OCI-LY3 (cell line): ENCODE measurements at regions not wholly inside any gene's neighbourhood (a gene's known extent, or its start where the extent isn't known, plus 50 kb on each side); places are given as distances from the start of the nearest gene placed in this dataset.

Source experiments
- EZH2phosphoT487 ChIP-seq: fragments of 200-600 bp; shearing (Covaris generic); IDR thresholded peaks from 2 replicates; pipeline ENCODE4 v1.6.1; 2018; ENCODE audit warnings: antibody characterized with exemption, mixed run types, low read depth
- TF ChIP-seq, protein P1 (sequence below): fragments of 200-600, 300-600 bp; sonication (generic); IDR thresholded peaks from 2 replicates; pipeline ENCODE4 v1.5.1; 2014; ENCODE audit warnings: antibody characterized with exemption, low read length, low read depth

DNA sequence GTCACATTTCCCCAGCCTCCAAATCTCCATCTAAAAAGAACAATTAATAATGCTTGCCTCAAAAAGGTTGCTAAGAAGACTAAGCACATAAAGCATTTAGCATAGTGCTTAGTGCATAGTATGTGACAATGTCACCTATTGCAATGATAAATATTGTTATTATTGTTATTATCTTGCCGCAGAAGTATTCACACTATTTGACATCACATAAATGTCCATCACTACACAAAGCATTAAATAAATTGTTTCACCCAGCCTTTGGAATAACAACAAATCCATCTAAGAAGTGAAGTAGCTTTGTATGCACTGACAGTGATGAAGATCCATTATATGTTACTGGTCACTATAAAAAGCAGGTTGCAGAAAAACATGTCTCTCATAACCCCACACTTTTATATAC lies 2263.9 kb upstream of the WWC1 start:
- TF ChIP-seq, protein P1, sequence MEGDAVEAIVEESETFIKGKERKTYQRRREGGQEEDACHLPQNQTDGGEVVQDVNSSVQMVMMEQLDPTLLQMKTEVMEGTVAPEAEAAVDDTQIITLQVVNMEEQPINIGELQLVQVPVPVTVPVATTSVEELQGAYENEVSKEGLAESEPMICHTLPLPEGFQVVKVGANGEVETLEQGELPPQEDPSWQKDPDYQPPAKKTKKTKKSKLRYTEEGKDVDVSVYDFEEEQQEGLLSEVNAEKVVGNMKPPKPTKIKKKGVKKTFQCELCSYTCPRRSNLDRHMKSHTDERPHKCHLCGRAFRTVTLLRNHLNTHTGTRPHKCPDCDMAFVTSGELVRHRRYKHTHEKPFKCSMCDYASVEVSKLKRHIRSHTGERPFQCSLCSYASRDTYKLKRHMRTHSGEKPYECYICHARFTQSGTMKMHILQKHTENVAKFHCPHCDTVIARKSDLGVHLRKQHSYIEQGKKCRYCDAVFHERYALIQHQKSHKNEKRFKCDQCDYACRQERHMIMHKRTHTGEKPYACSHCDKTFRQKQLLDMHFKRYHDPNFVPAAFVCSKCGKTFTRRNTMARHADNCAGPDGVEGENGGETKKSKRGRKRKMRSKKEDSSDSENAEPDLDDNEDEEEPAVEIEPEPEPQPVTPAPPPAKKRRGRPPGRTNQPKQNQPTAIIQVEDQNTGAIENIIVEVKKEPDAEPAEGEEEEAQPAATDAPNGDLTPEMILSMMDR = no peak
- TF ChIP-seq EZH2phosphoT487 = no peak
